ENCODE measurements at regions not wholly inside any gene's neighbourhood (a gene's known extent, or its start where the extent isn't known, plus 50 kb on each side); places are given as distances from the start of the nearest gene placed in this dataset.

DNA sequence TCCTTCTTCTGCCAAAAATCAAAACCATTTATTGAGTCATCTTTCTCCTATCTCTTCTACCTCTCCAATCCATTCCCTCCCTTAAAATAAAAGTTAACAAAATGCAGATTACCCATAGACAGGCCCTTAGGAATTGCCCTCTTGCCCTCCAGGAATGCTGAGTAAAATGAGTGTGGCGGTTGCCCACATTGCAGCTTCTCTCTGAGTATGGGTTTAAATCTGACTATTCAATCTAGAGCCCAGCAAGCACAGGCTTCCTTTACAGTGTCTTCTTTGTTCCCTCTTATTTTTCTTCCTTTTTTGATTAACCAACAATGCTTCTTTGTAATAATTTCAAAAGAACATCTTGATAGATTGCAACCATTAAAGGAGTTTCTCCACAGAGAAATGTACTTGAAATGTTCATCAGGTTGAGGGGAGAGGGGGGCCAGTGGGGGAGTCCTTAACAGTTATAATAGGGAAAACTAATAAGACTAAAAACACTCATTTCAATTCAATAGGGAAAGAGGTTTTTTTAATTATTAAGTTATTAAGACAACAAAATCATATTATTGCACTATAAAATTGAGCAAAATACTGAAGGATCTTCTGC is 135.3 kb upstream of the LMCD1 start:
- FAIRE-seq (no peak), DNase-seq (ENCODE audit: low read depth, low spot score) (no peak), ATAC-seq (no peak)
- intact Hi-C loops (cut with micrococcal nuclease; ENCODE audit: unreplicated experiment) (no loop called here), in situ Hi-C loops (cut with MboI) (no loop called here)
- H3K9ac ChIP-seq (ENCODE audit: control insufficient read depth, insufficient read depth, low read length), result no peak overlapping the region
- no peak overlapping the region for H3K4me2 ChIP-seq (ENCODE audit: control insufficient read depth, insufficient read depth)
- POLR2A ChIA-PET, result no interaction called here
- SMC1A ChIA-PET (ENCODE audit: uncharacterized antibody, unreplicated experiment), result interaction anchor here (0.8 kb wide), 1 partner anchor 10 kb away, joined by 3 read pairs; no protein-coding TSS in a partner anchor
- no peaks in the 10 kb centered on the region for H3K79me2 ChIP-seq (ENCODE audit: control insufficient read depth, insufficient read depth, low read length)
- H3K4me3 ChIP-seq, result no peak overlapping the region
- no peaks in the 10 kb centered on the region; the same call in 2 of the 3 replicates for H3K9me3 ChIP-seq (replicated peaks; ENCODE audit: control insufficient read depth, insufficient read depth, low read length)
- no peak overlapping the region for H2AFZ ChIP-seq (ENCODE audit: control insufficient read depth, low read depth, low read length)
- TF ChIP-seq SIN3A (IDR thresholded peaks at IDR 0.05; ENCODE audit: low read depth, low read length), result no peak
- TF ChIP-seq, protein P1, sequence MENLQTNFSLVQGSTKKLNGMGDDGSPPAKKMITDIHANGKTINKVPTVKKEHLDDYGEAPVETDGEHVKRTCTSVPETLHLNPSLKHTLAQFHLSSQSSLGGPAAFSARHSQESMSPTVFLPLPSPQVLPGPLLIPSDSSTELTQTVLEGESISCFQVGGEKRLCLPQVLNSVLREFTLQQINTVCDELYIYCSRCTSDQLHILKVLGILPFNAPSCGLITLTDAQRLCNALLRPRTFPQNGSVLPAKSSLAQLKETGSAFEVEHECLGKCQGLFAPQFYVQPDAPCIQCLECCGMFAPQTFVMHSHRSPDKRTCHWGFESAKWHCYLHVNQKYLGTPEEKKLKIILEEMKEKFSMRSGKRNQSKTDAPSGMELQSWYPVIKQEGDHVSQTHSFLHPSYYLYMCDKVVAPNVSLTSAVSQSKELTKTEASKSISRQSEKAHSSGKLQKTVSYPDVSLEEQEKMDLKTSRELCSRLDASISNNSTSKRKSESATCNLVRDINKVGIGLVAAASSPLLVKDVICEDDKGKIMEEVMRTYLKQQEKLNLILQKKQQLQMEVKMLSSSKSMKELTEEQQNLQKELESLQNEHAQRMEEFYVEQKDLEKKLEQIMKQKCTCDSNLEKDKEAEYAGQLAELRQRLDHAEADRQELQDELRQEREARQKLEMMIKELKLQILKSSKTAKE (IDR thresholded peaks at IDR 0.05; ENCODE audit: low read depth, poor library complexity, severe bottlenecking), result no peak
- TF ChIP-seq SPI1 (IDR thresholded peaks at IDR 0.05; ENCODE audit: borderline replicate concordance, insufficient read depth, low read depth, low read length), result no peak
- no peak for TF ChIP-seq EGR1 (IDR thresholded peaks at IDR 0.05; ENCODE audit: borderline replicate concordance in 1 of 2, low read depth in 2 of 2, low read length in 2 of 2)
- TF ChIP-seq IKZF2 (IDR thresholded peaks at IDR 0.05), result no peak
- no peak for TF ChIP-seq ZNF24 (IDR thresholded peaks at IDR 0.05)
- TF ChIP-seq CEBPB (IDR thresholded peaks at IDR 0.05; ENCODE audit: borderline replicate concordance in 1 of 2, low read depth in 2 of 2, low read length in 2 of 2), result no peak
- TF ChIP-seq CBX5 (IDR thresholded peaks at IDR 0.05; ENCODE audit: low read depth), result no peak
- no peak for TF ChIP-seq POLR2AphosphoS2 (IDR thresholded peaks at IDR 0.05; ENCODE audit: low read depth, low read length)
- TF ChIP-seq ZZZ3 (IDR thresholded peaks at IDR 0.05; ENCODE audit: control insufficient read depth, insufficient read length, low read depth), result no peak
- TF ChIP-seq LARP7 (IDR thresholded peaks at IDR 0.05), result no peak
- TF ChIP-seq BMI1 (IDR thresholded peaks at IDR 0.05; ENCODE audit: borderline replicate concordance), result no peak
- TF ChIP-seq, protein P2, sequence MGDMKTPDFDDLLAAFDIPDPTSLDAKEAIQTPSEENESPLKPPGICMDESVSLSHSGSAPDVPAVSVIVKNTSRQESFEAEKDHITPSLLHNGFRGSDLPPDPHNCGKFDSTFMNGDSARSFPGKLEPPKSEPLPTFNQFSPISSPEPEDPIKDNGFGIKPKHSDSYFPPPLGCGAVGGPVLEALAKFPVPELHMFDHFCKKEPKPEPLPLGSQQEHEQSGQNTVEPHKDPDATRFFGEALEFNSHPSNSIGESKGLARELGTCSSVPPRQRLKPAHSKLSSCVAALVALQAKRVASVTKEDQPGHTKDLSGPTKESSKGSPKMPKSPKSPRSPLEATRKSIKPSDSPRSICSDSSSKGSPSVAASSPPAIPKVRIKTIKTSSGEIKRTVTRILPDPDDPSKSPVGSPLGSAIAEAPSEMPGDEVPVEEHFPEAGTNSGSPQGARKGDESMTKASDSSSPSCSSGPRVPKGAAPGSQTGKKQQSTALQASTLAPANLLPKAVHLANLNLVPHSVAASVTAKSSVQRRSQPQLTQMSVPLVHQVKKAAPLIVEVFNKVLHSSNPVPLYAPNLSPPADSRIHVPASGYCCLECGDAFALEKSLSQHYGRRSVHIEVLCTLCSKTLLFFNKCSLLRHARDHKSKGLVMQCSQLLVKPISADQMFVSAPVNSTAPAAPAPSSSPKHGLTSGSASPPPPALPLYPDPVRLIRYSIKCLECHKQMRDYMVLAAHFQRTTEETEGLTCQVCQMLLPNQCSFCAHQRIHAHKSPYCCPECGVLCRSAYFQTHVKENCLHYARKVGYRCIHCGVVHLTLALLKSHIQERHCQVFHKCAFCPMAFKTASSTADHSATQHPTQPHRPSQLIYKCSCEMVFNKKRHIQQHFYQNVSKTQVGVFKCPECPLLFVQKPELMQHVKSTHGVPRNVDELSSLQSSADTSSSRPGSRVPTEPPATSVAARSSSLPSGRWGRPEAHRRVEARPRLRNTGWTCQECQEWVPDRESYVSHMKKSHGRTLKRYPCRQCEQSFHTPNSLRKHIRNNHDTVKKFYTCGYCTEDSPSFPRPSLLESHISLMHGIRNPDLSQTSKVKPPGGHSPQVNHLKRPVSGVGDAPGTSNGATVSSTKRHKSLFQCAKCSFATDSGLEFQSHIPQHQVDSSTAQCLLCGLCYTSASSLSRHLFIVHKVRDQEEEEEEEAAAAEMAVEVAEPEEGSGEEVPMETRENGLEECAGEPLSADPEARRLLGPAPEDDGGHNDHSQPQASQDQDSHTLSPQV (IDR thresholded peaks at IDR 0.05), result no peak
- TF ChIP-seq BACH1 (IDR thresholded peaks at IDR 0.05; ENCODE audit: borderline replicate concordance), result no peak
- TF ChIP-seq, protein P3, sequence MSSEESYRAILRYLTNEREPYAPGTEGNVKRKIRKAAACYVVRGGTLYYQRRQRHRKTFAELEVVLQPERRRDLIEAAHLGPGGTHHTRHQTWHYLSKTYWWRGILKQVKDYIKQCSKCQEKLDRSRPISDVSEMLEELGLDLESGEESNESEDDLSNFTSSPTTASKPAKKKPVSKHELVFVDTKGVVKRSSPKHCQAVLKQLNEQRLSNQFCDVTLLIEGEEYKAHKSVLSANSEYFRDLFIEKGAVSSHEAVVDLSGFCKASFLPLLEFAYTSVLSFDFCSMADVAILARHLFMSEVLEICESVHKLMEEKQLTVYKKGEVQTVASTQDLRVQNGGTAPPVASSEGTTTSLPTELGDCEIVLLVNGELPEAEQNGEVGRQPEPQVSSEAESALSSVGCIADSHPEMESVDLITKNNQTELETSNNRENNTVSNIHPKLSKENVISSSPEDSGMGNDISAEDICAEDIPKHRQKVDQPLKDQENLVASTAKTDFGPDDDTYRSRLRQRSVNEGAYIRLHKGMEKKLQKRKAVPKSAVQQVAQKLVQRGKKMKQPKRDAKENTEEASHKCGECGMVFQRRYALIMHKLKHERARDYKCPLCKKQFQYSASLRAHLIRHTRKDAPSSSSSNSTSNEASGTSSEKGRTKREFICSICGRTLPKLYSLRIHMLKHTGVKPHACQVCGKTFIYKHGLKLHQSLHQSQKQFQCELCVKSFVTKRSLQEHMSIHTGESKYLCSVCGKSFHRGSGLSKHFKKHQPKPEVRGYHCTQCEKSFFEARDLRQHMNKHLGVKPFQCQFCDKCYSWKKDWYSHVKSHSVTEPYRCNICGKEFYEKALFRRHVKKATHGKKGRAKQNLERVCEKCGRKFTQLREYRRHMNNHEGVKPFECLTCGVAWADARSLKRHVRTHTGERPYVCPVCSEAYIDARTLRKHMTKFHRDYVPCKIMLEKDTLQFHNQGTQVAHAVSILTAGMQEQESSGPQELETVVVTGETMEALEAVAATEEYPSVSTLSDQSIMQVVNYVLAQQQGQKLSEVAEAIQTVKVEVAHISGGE (CRISPR knock-in tag; IDR thresholded peaks at IDR 0.05), result no peak
- WGBS (ENCODE audit: insufficient coverage, insufficient replicate concordance, low lambda C conversion rate, missing lambda C conversion rate), result 94% methylated on average over 1 of the region's 1 CpG
- RAD21 ChIA-PET (ENCODE audit: unreplicated experiment), result no interaction called here
- CTCF ChIA-PET, result no interaction called here
- no TSS peak for BruUV-seq (replicated peaks)
- H4K20me1 ChIP-seq (ENCODE audit: control insufficient read depth, insufficient read depth), result no peaks in the 10 kb centered on the region
- H3K27ac ChIP-seq (ENCODE audit: control insufficient read depth, insufficient read depth), result no peak overlapping the region
- no peaks in the 10 kb centered on the region for H3K36me3 ChIP-seq (ENCODE audit: control insufficient read depth in 2 of 2, insufficient read depth in 2 of 2, low read length in 1 of 2)
- H3K27me3 ChIP-seq (replicated peaks in 1 of 2; ENCODE audit: control insufficient read depth in 2 of 2, insufficient read depth in 2 of 2, low read length in 1 of 2), result no peaks in the 10 kb centered on the region
- no peaks in the 10 kb centered on the region for H3K4me1 ChIP-seq (ENCODE audit: control insufficient read depth, insufficient read depth, low read length)
